ENCODE measurements at regions not wholly inside any gene's neighbourhood (a gene's known extent, or its start where the extent isn't known, plus 50 kb on each side); places are given as distances from the start of the nearest gene placed in this dataset.

- no peaks in the 10 kb centered on the region for H3K27me3 Mint-ChIP-seq
- H3K9me3 Mint-ChIP-seq, result peaks cover 3 to 18% (median 5%) of the 10 kb centered on the region in 7 donors
- no peak for DNase-seq
- H3K4me3 Mint-ChIP-seq, result no peak overlapping the region
- ATAC-seq (ENCODE audit: low read depth in 2 of 2), result no peak
- no peaks in the 10 kb centered on the region for H3K4me1 Mint-ChIP-seq
- no peak overlapping the region for H3K27ac Mint-ChIP-seq
- no peaks in the 10 kb centered on the region for H3K36me3 Mint-ChIP-seq
Measured at GRCh38 chr3:83968356-83968755, 990.4 kb upstream of the CADM2 start.

- H3K4me3 Mint-ChIP-seq, result no peak overlapping the region
Measured at GRCh38 chr3:83971666-83972065, 987.1 kb upstream of the CADM2 start.

GRCh38 chr3:84008623-84009022 lies 950.2 kb upstream of the CADM2 start:
- Mint-ChIP-seq H3K36me3 (no peaks in the 10 kb centered on the region), H3K4me3 (no peak overlapping the region), H3K4me1 (no peaks in the 10 kb centered on the region), H3K27ac (no peak overlapping the region), H3K9me3 (peaks cover 4 to 18% (median 9%) of the 10 kb centered on the region in 7 donors), H3K27me3 (no peaks in the 10 kb centered on the region)
- no peak for ATAC-seq (ENCODE audit: low read depth in 2 of 2)
- DNase-seq, result no peak

More at GRCh38 chr3:83971666-83972065, 987.1 kb upstream of the CADM2 start:
- DNase-seq (no peak), ATAC-seq (ENCODE audit: low read depth in 2 of 2) (no peak)
- Mint-ChIP-seq H3K9me3 (peaks cover 1 to 18% (median 4%) of the 10 kb centered on the region in 7 donors), H3K27me3 (no peaks in the 10 kb centered on the region), H3K27ac (no peak overlapping the region), H3K4me1 (no peaks in the 10 kb centered on the region), H3K36me3 (no peaks in the 10 kb centered on the region)

- Mint-ChIP-seq H3K4me1 (no peaks in the 10 kb centered on the region), H3K27me3 (no peaks in the 10 kb centered on the region), H3K36me3 (no peaks in the 10 kb centered on the region), H3K9me3 (peaks cover 0 to 4% (median 0%) of the 10 kb centered on the region in 7 donors), H3K27ac (no peak overlapping the region), H3K4me3 (no peak overlapping the region)
- no peak for DNase-seq
- no peak for ATAC-seq (ENCODE audit: low read depth in 2 of 2)
Measured at GRCh38 chr3:84023842-84024241, 934.9 kb upstream of the CADM2 start.

GRCh38 chr3:84039099-84039498 lies 919.7 kb upstream of the CADM2 start:
- H3K9me3 Mint-ChIP-seq, result peaks cover 4 to 11% (median 7%) of the 10 kb centered on the region in 7 donors

GRCh38 chr3:84042399-84043106 lies 916.2 kb upstream of the CADM2 start:
- no peak overlapping the region for H3K27ac Mint-ChIP-seq
- no peak overlapping the region for H3K4me3 Mint-ChIP-seq
- H3K9me3 Mint-ChIP-seq, result peaks cover 0 to 8% (median 1%) of the 10 kb centered on the region in 7 donors
- H3K4me1 Mint-ChIP-seq, result no peaks in the 10 kb centered on the region
- no peak for DNase-seq
- no peak for ATAC-seq (ENCODE audit: low read depth in 2 of 2)
- no peaks in the 10 kb centered on the region for H3K36me3 Mint-ChIP-seq
- no peaks in the 10 kb centered on the region for H3K27me3 Mint-ChIP-seq

More at GRCh38 chr3:84039099-84039498, 919.7 kb upstream of the CADM2 start:
- DNase-seq (no peak), ATAC-seq (ENCODE audit: low read depth in 2 of 2) (no peak)
- Mint-ChIP-seq H3K27me3 (no peaks in the 10 kb centered on the region), H3K4me3 (no peak overlapping the region), H3K36me3 (no peaks in the 10 kb centered on the region), H3K27ac (no peak overlapping the region), H3K4me1 (no peaks in the 10 kb centered on the region)

- ATAC-seq (ENCODE audit: low read depth in 2 of 2) (no peak), DNase-seq (no peak)
- H3K9me3 Mint-ChIP-seq, result peaks cover 0 to 8% (median 0%) of the 10 kb centered on the region in 7 donors
- H3K4me3 Mint-ChIP-seq, result no peak overlapping the region
- no peaks in the 10 kb centered on the region for H3K4me1 Mint-ChIP-seq
- no peak overlapping the region for H3K27ac Mint-ChIP-seq
- H3K27me3 Mint-ChIP-seq, result no peaks in the 10 kb centered on the region
- no peaks in the 10 kb centered on the region for H3K36me3 Mint-ChIP-seq
Measured at GRCh38 chr3:84066915-84067314, 891.9 kb upstream of the CADM2 start.

- H3K9me3 Mint-ChIP-seq, result peaks cover 0 to 6% (median 3%) of the 10 kb centered on the region in 7 donors
- H3K27ac Mint-ChIP-seq, result no peak overlapping the region
- no peaks in the 10 kb centered on the region for H3K27me3 Mint-ChIP-seq
- H3K4me3 Mint-ChIP-seq, result no peak overlapping the region
- H3K36me3 Mint-ChIP-seq, result no peaks in the 10 kb centered on the region
- DNase-seq (no peak), ATAC-seq (ENCODE audit: low read depth in 2 of 2) (no peak)
- H3K4me1 Mint-ChIP-seq, result no peaks in the 10 kb centered on the region
Measured at GRCh38 chr3:84073664-84074063, 885.1 kb upstream of the CADM2 start.

- no peak overlapping the region for H3K27ac Mint-ChIP-seq
- no peaks in the 10 kb centered on the region for H3K36me3 Mint-ChIP-seq
- peaks cover 0 to 6% (median 3%) of the 10 kb centered on the region in 7 donors for H3K9me3 Mint-ChIP-seq
- no peak for DNase-seq
- H3K27me3 Mint-ChIP-seq, result no peaks in the 10 kb centered on the region
- ATAC-seq (ENCODE audit: low read depth in 2 of 2), result no peak
- no peaks in the 10 kb centered on the region for H3K4me1 Mint-ChIP-seq
- H3K4me3 Mint-ChIP-seq, result no peak overlapping the region
Measured at GRCh38 chr3:84074767-84075166, 884.0 kb upstream of the CADM2 start.

- ATAC-seq (ENCODE audit: low read depth in 2 of 2), result no peak
- Mint-ChIP-seq H3K36me3 (no peaks in the 10 kb centered on the region), H3K27ac (no peak overlapping the region), H3K9me3 (peaks cover 0 to 4% (median 2%) of the 10 kb centered on the region in 7 donors), H3K27me3 (no peaks in the 10 kb centered on the region), H3K4me1 (no peaks in the 10 kb centered on the region), H3K4me3 (no peak overlapping the region)
- no peak for DNase-seq
Measured at GRCh38 chr3:84077479-84077878, 881.3 kb upstream of the CADM2 start.

GRCh38 chr3:84082726-84083125 lies 876.1 kb upstream of the CADM2 start:
- no peak for DNase-seq
- no peaks in the 10 kb centered on the region for H3K4me1 Mint-ChIP-seq
- H3K27ac Mint-ChIP-seq, result no peak overlapping the region
- H3K27me3 Mint-ChIP-seq, result no peaks in the 10 kb centered on the region
- ATAC-seq (ENCODE audit: low read depth in 2 of 2), result no peak
- H3K9me3 Mint-ChIP-seq, result peaks cover 2 to 8% (median 4%) of the 10 kb centered on the region in 7 donors
- H3K4me3 Mint-ChIP-seq, result no peak overlapping the region
- H3K36me3 Mint-ChIP-seq, result no peaks in the 10 kb centered on the region

- DNase-seq (no peak), ATAC-seq (ENCODE audit: low read depth in 2 of 2) (no peak)
- Mint-ChIP-seq H3K27ac (no peak overlapping the region), H3K27me3 (no peaks in the 10 kb centered on the region), H3K4me1 (no peaks in the 10 kb centered on the region), H3K9me3 (peaks cover 0 to 3% (median under 1%) of the 10 kb centered on the region in 7 donors), H3K4me3 (no peak overlapping the region), H3K36me3 (no peaks in the 10 kb centered on the region)
Measured at GRCh38 chr3:84092907-84093306, 865.9 kb upstream of the CADM2 start.

- no peaks in the 10 kb centered on the region for H3K27me3 Mint-ChIP-seq
- no peaks in the 10 kb centered on the region for H3K4me1 Mint-ChIP-seq
- no peaks in the 10 kb centered on the region for H3K36me3 Mint-ChIP-seq
- peaks cover 0 to 7% (median 3%) of the 10 kb centered on the region in 7 donors for H3K9me3 Mint-ChIP-seq
- DNase-seq, result no peak
- H3K4me3 Mint-ChIP-seq, result no peak overlapping the region
- ATAC-seq (ENCODE audit: low read depth in 2 of 2), result no peak
- no peak overlapping the region for H3K27ac Mint-ChIP-seq
Measured at GRCh38 chr3:84096188-84096587, 862.6 kb upstream of the CADM2 start.

GRCh38 chr3:84100861-84101260 lies 857.9 kb upstream of the CADM2 start:
- DNase-seq (no peak), ATAC-seq (ENCODE audit: low read depth in 2 of 2) (no peak)
- peaks cover 0 to 14% (median 5%) of the 10 kb centered on the region in 7 donors for H3K9me3 Mint-ChIP-seq
- H3K4me1 Mint-ChIP-seq, result no peaks in the 10 kb centered on the region
- H3K4me3 Mint-ChIP-seq, result no peak overlapping the region
- H3K36me3 Mint-ChIP-seq, result no peaks in the 10 kb centered on the region
- no peak overlapping the region for H3K27ac Mint-ChIP-seq
- no peaks in the 10 kb centered on the region for H3K27me3 Mint-ChIP-seq

Measured in naive B cell (primary cell).